ENCODE measurements at regions not wholly inside any gene's neighbourhood (a gene's known extent, or its start where the extent isn't known, plus 50 kb on each side); places are given as distances from the start of the nearest gene placed in this dataset.
A peak's percentile ranks its signal among the peaks of the same experiment; 100 is the strongest.

DNA sequence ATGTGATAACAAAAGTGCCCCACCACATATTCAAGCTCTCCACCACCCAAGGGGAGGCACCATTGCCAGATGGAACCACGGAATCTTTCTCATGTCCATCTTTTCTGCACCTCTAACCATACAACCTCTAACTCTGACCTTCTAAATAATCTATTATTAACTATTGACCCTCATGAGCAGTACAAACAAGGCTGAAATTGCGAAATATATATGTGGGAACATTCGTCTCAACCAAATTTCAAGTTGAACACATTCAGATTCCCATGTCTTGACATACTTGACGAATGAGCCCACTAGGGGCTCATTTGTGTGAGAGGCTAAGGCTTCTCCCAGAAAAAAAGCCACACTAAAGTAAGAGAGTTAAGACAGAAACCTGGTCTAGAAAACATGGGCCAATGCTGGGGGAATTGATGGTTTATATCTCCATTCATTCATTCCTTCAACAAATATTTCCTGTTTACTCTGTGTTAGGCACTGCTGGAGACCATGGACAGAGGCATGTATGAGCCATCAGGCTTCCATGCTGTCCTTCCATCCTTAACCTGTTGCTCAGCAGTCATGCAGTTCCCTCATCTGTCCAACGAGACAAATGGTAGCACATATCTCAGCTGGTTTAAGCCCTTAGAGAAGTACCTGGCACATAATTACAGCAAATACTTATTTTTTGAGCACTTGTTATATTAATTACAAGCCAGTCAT, 130.4 kb downstream of the ESM1 start:
- H3K4me1 Mint-ChIP-seq (ENCODE audit: low read depth in 2 of 2), result peaks cover 2 to 5% of the 10 kb centered on the region in 2 donors
- no peak overlapping the region for H3K27ac Mint-ChIP-seq
- H3K9me3 Mint-ChIP-seq, result peaks cover 10% of the 10 kb centered on the region
- ATAC-seq (no peak), DNase-seq (ENCODE audit: low spot score) (no peak)
- H3K4me3 Mint-ChIP-seq, result no peak overlapping the region
- peaks cover 18% of the 10 kb centered on the region for H3K36me3 Mint-ChIP-seq
- H3K27me3 Mint-ChIP-seq, result peaks cover 9 to 18% of the 10 kb centered on the region in 2 donors

DNA sequence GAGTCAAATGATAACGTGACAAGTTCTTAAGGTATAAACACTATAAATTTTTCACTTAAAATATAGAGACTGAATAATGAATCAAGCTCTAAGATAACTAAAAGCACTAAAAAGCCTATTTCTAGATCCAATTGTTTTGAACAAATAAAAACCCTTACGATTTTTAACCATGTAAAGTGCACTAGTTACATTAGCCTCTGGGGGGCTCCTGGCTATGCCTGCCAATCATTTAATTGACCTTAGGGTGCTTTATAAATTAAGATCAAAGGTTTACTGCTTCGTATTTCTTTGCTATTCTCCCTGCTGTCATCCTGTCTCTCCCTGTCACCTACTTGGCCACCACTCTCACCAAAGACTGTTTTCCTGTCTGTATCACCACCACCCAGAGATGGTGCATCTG, 133.4 kb downstream of the ESM1 start:
- Mint-ChIP-seq H3K9me3 (no peaks in the 10 kb centered on the region), H3K4me1 (ENCODE audit: low read depth in 2 of 2) (peaks cover 3 to 5% of the 10 kb centered on the region in 2 donors), H3K36me3 (no peaks in the 10 kb centered on the region), H3K27ac (no peak overlapping the region), H3K27me3 (peaks cover 0 to 8% of the 10 kb centered on the region in 2 donors), H3K4me3 (no peak overlapping the region)
- ATAC-seq, result no peak
- DNase-seq (ENCODE audit: low spot score), result no peak

DNA sequence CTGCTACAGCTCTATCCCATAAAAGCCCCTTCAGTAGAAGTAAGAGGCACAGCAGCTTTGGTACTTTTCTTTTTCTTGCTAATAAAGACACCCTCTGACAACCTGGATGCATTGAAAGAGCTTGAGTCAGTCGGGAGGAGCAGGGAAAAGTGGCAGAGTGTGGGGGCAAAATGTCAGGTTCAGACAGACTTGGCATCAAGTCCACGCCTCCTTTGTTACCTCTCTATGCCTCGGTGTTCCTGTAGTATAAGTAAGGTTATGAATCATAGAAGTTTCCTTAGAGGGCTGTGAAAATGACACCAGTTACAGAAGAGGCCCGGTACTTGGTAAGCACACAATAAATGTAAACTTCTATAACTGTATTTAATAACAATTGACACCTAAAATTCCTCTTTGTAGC, 133.9 kb downstream of the ESM1 start:
- H3K4me1 Mint-ChIP-seq (ENCODE audit: low read depth in 2 of 2), result peaks cover 3 to 5% of the 10 kb centered on the region in 2 donors
- no peak for ATAC-seq
- peaks cover 0 to 8% of the 10 kb centered on the region in 2 donors for H3K27me3 Mint-ChIP-seq
- H3K4me3 Mint-ChIP-seq, result no peak overlapping the region
- no peaks in the 10 kb centered on the region for H3K36me3 Mint-ChIP-seq
- H3K9me3 Mint-ChIP-seq, result no peaks in the 10 kb centered on the region
- no peak overlapping the region for H3K27ac Mint-ChIP-seq
- DNase-seq (ENCODE audit: low spot score), result no peak

DNA sequence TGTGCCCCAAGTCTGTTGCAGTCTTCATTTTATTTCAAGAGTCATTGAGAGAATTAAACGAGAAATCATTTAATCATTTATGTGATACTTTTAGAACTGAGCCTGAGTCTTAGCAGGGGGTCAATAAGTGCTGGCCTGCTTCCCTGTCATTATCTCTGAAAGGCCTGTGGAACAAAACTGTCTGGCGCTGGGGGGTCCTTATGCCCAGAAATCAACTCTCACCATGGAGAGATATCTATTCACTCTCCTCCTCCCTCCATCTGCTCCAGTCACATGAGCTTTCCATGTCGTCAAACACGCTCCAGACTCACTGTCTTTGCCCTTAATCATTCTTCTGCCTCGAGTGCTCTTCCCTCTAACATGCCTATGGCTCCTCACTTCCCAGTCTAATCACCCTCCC, 136.8 kb downstream of the ESM1 start:
- DNase-seq (ENCODE audit: low spot score) (no peak), ATAC-seq (no peak)
- Mint-ChIP-seq H3K4me1 (ENCODE audit: low read depth in 2 of 2) (peaks cover 11% of the 10 kb centered on the region in 2 donors), H3K27me3 (peaks cover 0 to 6% of the 10 kb centered on the region in 2 donors), H3K9me3 (no peaks in the 10 kb centered on the region), H3K4me3 (no peak overlapping the region), H3K27ac (no peak overlapping the region), H3K36me3 (no peaks in the 10 kb centered on the region)

DNA sequence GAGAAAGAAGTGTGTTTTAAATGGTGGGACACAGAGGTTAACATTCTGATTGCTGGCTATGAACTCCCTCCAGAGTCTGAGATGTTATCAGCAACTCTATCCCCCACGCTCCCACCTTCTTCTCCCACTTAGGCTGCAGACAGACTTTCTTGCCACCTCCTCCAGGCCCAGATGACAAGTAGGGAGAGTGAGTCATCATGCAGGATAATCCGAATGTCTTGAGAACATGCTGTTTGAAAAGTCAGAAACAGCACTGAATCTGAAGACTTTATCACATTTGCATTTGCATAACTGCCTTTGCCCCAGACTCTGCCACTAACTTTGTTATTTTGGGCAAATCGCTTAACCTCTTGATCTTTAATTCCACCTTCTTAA, 139.8 kb downstream of the ESM1 start:
- Mint-ChIP-seq H3K9me3 (no peaks in the 10 kb centered on the region), H3K27ac (peak overlapping the region in 1 of 2 donors; percentile 22)

DNA sequence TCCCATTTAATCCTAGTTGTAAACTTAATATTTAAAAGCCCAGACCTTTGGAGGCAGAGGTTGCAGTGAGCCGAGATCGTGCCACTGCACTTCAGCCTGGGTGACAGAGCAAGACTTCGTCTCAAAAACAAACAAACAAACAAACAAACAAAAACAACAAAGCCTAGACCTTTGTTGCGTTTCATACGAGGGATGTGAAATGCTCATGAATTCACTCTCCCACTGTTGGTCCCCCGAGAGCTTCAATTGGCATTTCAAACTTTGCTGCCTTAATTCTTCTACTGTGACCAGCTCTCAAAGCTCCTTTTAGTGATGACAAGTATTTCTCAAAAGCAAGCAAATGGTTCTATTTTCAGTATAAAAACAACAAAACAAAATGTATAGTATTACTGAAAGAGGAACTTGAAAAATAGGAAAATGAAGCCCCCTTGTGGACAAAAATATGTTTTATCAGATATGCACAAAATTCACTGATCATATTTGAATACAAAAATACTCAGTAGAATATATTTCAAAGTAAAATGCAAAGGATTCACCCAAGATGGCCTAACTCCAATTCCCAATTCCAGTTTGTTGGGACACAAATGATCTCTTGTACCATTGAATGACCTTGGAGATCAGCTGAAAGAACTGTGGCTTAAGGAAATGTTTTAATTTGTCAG, 140.4 kb downstream of the ESM1 start:
- peaks cover 14 to 17% of the 10 kb centered on the region in 2 donors for H3K4me1 Mint-ChIP-seq (ENCODE audit: low read depth in 2 of 2)
- no peaks in the 10 kb centered on the region for H3K9me3 Mint-ChIP-seq
- no peaks in the 10 kb centered on the region for H3K36me3 Mint-ChIP-seq
- peaks cover 0 to 3% of the 10 kb centered on the region in 2 donors for H3K27me3 Mint-ChIP-seq
- ATAC-seq, result no peak
- no peak for DNase-seq (ENCODE audit: low spot score)
- H3K27ac Mint-ChIP-seq, result peak overlapping the region; percentile 22 to 48
- H3K4me3 Mint-ChIP-seq, result peak overlapping the region; percentile 29

More for the DNA sequence above, 139.8 kb downstream of the ESM1 start:
- Mint-ChIP-seq H3K27me3 (peaks cover 0 to 3% of the 10 kb centered on the region in 2 donors), H3K4me1 (ENCODE audit: low read depth in 2 of 2) (peaks cover 14 to 17% of the 10 kb centered on the region in 2 donors), H3K36me3 (no peaks in the 10 kb centered on the region), H3K4me3 (no peak overlapping the region)
- DNase-seq (ENCODE audit: low spot score) (no peak), ATAC-seq (no peak)

DNA sequence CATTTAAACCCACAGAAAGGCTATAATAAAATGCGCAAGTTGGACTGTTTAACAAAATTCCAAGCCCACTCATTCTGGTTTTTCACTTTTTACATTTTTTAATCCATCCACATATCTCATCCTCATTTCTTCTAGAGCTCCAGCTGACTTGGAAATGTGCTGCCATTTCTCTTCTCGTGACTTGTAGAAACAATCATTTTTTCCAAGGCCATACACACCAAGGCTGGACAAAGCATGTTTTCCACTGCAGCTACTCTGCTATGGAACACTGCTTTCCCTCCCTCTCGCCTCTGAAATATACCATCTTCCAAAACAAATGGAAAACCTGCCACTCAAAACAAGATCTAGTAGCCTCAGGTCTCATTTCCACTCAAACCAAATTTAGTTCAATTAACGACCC, 141.1 kb downstream of the ESM1 start:
- peak overlapping the region; percentile 22 to 48 for H3K27ac Mint-ChIP-seq
- peaks cover 0 to 3% of the 10 kb centered on the region in 2 donors for H3K27me3 Mint-ChIP-seq
- ATAC-seq (no peak), DNase-seq (ENCODE audit: low spot score) (no peak)
- H3K36me3 Mint-ChIP-seq, result no peaks in the 10 kb centered on the region
- peak overlapping the region; percentile 14 for H3K4me3 Mint-ChIP-seq
- H3K9me3 Mint-ChIP-seq, result no peaks in the 10 kb centered on the region
- H3K4me1 Mint-ChIP-seq (ENCODE audit: low read depth in 2 of 2), result peaks cover 14 to 17% of the 10 kb centered on the region in 2 donors

DNA sequence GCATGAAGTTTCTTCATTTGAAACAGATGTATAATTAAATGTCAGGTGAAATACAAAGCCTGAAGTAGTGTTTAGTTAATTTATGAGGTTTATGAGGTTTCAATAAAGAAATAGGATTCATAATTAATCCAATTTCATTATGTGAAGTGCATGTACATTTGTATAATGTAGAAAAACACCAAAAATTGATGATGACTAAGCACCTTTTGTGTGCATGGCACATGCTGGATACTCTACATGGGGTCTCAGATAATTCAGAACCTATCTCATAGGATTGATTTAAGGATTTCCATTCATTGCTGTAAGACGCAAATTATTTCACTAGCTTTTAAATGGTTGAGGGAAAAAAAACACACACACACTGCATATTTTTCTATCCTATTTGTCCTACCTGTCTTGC, 143.9 kb downstream of the ESM1 start:
- no peak for DNase-seq (ENCODE audit: low spot score)
- Mint-ChIP-seq H3K27me3 (no peaks in the 10 kb centered on the region), H3K4me1 (ENCODE audit: low read depth in 2 of 2) (peaks cover 11 to 12% of the 10 kb centered on the region in 2 donors), H3K27ac (no peak overlapping the region), H3K36me3 (no peaks in the 10 kb centered on the region), H3K4me3 (no peak overlapping the region), H3K9me3 (no peaks in the 10 kb centered on the region)
- ATAC-seq, result no peak

DNA sequence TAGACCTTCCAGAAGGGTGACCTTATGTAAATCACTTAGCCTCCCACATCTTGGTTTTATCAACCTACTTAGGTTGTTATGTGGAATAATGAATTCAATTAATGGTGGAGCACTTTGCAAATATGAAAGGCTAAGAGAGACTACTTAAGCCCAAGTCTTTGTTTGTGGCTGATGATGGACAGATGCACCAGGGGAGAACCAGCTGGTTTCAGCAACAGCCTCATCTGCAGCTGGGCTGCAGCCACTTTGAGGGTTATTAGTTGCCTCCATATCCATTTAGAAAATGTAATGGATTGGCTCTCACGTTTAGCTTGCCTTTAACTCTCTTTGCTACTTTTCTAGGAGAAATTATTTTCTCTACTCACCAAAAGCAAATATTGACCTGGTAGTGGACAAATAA, 146.6 kb downstream of the ESM1 start:
- no peaks in the 10 kb centered on the region for H3K9me3 Mint-ChIP-seq
- no peak for ATAC-seq
- H3K27me3 Mint-ChIP-seq, result peaks cover 0 to 5% of the 10 kb centered on the region in 2 donors
- H3K27ac Mint-ChIP-seq, result no peak overlapping the region
- H3K36me3 Mint-ChIP-seq, result no peaks in the 10 kb centered on the region
- DNase-seq (ENCODE audit: low spot score), result no peak
- no peak overlapping the region for H3K4me3 Mint-ChIP-seq
- H3K4me1 Mint-ChIP-seq (ENCODE audit: low read depth in 2 of 2), result peaks cover 6 to 9% of the 10 kb centered on the region in 2 donors

DNA sequence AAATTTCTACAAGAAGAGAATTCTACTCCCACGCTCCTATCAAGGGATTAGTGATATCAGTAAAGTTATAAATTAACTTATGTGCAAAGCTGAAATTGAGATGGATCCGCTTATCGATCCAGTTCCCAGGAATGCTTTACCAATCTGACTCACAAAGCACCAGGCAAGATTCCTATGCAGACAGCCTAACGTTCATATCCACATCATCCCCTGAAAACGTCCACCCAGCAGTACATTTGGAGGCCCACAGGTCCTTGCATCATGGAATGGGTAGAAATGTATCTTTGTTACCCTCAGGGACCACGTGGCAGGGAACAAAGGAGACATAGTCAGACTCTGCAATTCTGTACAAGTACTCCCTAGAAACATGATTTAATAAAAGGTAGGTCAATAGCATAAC, 147.4 kb downstream of the ESM1 start:
- no peak for ATAC-seq
- H3K27ac Mint-ChIP-seq, result no peak overlapping the region
- H3K4me3 Mint-ChIP-seq, result no peak overlapping the region
- DNase-seq (ENCODE audit: low spot score), result no peak
- H3K4me1 Mint-ChIP-seq (ENCODE audit: low read depth in 2 of 2), result peaks cover 7 to 13% of the 10 kb centered on the region in 2 donors
- H3K36me3 Mint-ChIP-seq, result no peaks in the 10 kb centered on the region
- peaks cover 0 to 5% of the 10 kb centered on the region in 2 donors for H3K27me3 Mint-ChIP-seq
- H3K9me3 Mint-ChIP-seq, result no peaks in the 10 kb centered on the region

DNA sequence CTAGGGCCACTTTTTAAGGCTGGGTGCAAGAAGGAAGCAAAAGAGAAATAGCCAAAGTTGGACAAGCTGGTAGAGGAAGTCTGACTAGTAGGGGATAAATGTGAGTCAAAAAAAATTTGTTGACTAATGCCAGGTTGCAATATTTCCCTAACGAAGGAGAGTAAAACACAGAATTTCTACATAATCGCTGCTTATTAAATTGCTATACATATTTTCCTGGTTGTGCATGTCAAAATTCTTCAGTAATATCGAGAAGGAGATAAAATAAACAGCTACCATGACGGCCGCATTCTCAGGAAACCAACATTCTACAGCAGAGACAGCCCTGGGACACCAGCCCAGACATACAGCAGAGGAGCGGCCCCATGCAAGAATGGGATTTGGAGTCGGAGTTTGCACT, 148.3 kb downstream of the ESM1 start:
- ATAC-seq (no peak), DNase-seq (ENCODE audit: low spot score) (no peak)
- Mint-ChIP-seq H3K36me3 (no peaks in the 10 kb centered on the region), H3K9me3 (no peaks in the 10 kb centered on the region), H3K27ac (no peak overlapping the region), H3K4me1 (ENCODE audit: low read depth in 2 of 2) (peaks cover 6 to 12% of the 10 kb centered on the region in 2 donors), H3K27me3 (peaks cover 0 to 5% of the 10 kb centered on the region in 2 donors), H3K4me3 (no peak overlapping the region)

DNA sequence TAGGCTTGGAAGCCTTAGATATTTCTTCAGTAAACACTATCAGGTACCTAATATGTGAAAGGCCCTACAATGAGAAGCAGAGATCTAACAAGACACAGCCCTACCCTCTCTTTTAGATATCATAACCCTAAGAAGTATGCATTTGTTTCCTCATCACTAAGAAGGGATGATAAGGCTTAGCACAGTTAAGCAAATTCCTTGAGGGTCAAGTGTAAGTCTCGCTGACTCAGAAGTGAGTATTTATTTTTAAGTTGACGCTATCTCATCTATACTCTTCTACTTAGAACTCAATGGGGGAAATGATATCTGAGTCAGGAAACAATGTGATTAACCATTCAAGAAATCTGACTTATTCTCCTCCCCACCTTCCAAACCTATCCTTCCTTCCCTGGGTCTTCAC, 149.7 kb downstream of the ESM1 start:
- Mint-ChIP-seq H3K9me3 (no peaks in the 10 kb centered on the region), H3K27ac (no peak overlapping the region), H3K36me3 (no peaks in the 10 kb centered on the region), H3K4me3 (no peak overlapping the region), H3K4me1 (ENCODE audit: low read depth in 2 of 2) (peaks cover 6 to 10% of the 10 kb centered on the region in 2 donors), H3K27me3 (peaks cover 0 to 5% of the 10 kb centered on the region in 2 donors)
- ATAC-seq (no peak), DNase-seq (ENCODE audit: low spot score) (no peak)

DNA sequence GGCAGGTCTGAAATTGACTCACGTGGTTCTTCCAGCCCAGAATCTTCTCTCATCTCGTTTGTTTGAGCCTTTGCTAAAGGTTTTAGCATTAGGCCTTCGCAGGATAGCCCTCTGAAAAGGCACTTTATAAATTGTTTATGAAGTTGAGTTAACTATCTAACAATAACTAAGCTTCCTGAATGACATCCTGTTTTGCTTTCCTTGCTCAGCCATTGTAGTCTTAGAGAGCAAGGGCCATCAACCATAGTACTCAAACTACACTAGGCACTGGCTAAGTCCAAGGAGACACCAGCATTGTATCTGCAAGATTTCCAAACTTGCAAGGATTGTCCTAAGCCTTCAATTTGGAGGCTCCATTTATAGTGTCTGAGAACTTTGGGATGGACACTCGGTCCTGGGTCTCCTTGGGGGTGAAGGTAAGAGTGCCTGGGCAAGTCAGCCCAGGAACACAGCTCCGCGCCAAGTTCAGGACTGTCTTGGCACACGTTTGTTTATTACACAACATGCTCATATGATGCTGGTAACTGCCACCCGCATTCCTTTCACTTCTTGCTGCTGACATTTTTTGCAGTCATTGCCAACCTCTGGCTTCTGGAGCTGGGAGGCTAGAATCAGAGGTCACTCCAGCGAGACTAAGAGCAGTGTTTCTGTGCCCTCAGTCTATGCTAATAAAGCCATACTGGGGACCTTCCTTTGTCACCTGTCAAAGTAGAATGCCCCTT, 151.1 kb downstream of the ESM1 start:
- H3K4me3 Mint-ChIP-seq, result no peak overlapping the region
- ATAC-seq, result no peak
- no peak for DNase-seq (ENCODE audit: low spot score)
- peaks cover 8 to 10% of the 10 kb centered on the region in 2 donors for H3K4me1 Mint-ChIP-seq (ENCODE audit: low read depth in 2 of 2)
- H3K9me3 Mint-ChIP-seq, result no peaks in the 10 kb centered on the region
- no peak overlapping the region for H3K27ac Mint-ChIP-seq
- H3K27me3 Mint-ChIP-seq, result peaks cover 0 to 5% of the 10 kb centered on the region in 2 donors
- H3K36me3 Mint-ChIP-seq, result no peaks in the 10 kb centered on the region

DNA sequence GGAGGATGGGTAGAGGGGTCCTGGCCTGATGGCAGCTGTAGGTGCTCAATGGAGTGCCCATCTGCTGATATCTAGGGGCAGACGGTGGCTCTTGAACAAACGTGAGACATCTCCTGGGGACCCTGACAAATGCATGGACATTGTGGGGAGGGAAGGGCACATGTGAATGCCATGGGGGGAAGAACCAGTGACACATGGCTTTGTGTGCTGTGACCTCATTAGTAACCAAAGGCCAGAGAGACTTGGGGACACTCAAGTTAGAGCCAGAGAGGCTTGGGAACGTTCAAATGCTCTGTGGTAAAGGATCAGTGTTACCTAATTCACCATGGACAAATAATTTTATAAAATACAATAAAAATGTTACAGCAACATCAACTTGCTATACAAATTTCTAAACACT, 151.8 kb downstream of the ESM1 start:
- DNase-seq (ENCODE audit: low spot score) (no peak), ATAC-seq (no peak)
- H3K9me3 Mint-ChIP-seq, result no peaks in the 10 kb centered on the region
- H3K27me3 Mint-ChIP-seq, result peaks cover 0 to 5% of the 10 kb centered on the region in 2 donors
- H3K4me1 Mint-ChIP-seq (ENCODE audit: low read depth in 2 of 2), result peaks cover 10 to 12% of the 10 kb centered on the region in 2 donors
- no peak overlapping the region for H3K27ac Mint-ChIP-seq
- H3K4me3 Mint-ChIP-seq, result no peak overlapping the region
- H3K36me3 Mint-ChIP-seq, result no peaks in the 10 kb centered on the region

Data from natural killer cell treated with Interleukin-12 subunit alpha and Interleukin-12 subunit beta and Interleukin-15 and Interleukin-18, amount 100 ng/mL, for 72 hours (primary cell).